OCI-LY7 (cell line): ENCODE measurements at regions not wholly inside any gene's neighbourhood (a gene's known extent, or its start where the extent isn't known, plus 50 kb on each side); places are given as distances from the start of the nearest gene placed in this dataset.

Experiments used
- EZH2phosphoT487 ChIP-seq: fragments of 200-600 bp; sonication (generic); IDR thresholded peaks from 2 replicates; pipeline ENCODE4 v1.6.1; 2018; ENCODE audit warnings: low read depth, borderline replicate concordance, mild to moderate bottlenecking, mixed run types, antibody characterized with exemption, low read length, moderate library complexity, mixed read lengths
- TF ChIP-seq, protein P1 (sequence below): fragments of 200-600 bp; sonication (generic); conservative IDR thresholded peaks from 2 replicates; pipeline ENCODE4 v1.5.1; 2014; ENCODE audit warnings: mild to moderate bottlenecking, antibody characterized with exemption, low read length, moderate library complexity, mixed read lengths

DNA sequence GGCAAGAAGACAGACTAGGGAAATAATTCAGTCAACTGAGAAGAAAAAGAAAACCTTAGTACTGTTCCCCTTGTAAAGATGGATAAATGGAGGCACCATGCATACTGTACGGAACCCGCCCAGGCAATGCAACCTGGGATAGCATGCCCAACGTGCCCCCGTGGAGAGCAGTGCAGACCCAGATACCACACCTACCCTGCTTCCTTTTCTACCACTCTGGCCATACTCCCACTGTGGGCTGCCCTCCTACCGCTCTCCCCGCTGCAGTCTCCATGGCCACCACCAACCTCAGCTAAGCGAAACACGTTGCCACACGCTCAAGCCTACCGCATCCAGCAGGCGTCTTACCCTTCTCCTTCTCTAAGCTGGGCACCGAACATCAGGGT lies 117.4 kb upstream of the SERPIND1 start:
- TF ChIP-seq, protein P1, sequence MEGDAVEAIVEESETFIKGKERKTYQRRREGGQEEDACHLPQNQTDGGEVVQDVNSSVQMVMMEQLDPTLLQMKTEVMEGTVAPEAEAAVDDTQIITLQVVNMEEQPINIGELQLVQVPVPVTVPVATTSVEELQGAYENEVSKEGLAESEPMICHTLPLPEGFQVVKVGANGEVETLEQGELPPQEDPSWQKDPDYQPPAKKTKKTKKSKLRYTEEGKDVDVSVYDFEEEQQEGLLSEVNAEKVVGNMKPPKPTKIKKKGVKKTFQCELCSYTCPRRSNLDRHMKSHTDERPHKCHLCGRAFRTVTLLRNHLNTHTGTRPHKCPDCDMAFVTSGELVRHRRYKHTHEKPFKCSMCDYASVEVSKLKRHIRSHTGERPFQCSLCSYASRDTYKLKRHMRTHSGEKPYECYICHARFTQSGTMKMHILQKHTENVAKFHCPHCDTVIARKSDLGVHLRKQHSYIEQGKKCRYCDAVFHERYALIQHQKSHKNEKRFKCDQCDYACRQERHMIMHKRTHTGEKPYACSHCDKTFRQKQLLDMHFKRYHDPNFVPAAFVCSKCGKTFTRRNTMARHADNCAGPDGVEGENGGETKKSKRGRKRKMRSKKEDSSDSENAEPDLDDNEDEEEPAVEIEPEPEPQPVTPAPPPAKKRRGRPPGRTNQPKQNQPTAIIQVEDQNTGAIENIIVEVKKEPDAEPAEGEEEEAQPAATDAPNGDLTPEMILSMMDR, result no peak
- no peak for TF ChIP-seq EZH2phosphoT487
